Mesothelial cell of epicardium (in vitro differentiated cells): ENCODE measurements at regions not wholly inside any gene's neighbourhood (a gene's known extent, or its start where the extent isn't known, plus 50 kb on each side); places are given as distances from the start of the nearest gene placed in this dataset.

Experiments
- DNase-seq, 2 experiments: peaks; one replicate each; pipeline ENCODE4 v3.0.0; 2021; ENCODE audit warnings: low spot score in 2 of 2; ENCODE audit not compliant: unreplicated experiment in 2 of 2
- H3K27ac Mint-ChIP-seq: 2 replicates; pipeline ENCODE4 v1.8.0; 2021; ENCODE audit warnings: mixed read lengths
- H3K27me3 Mint-ChIP-seq: 2 replicates; pipeline ENCODE4 v1.8.0; 2021; ENCODE audit warnings: low read depth, mixed read lengths
- H3K36me3 Mint-ChIP-seq: 2 replicates; pipeline ENCODE4 v1.8.0; 2021; ENCODE audit warnings: mixed read lengths
- H3K4me1 Mint-ChIP-seq: 2 replicates; pipeline ENCODE4 v1.8.0; 2021; ENCODE audit warnings: mixed read lengths
- H3K4me3 Mint-ChIP-seq: 2 replicates; pipeline ENCODE4 v1.8.0; 2021; ENCODE audit warnings: mild to moderate bottlenecking, moderate library complexity, mixed read lengths
- H3K9me3 Mint-ChIP-seq: 2 replicates; pipeline ENCODE4 v1.8.0; 2021; ENCODE audit warnings: mixed read lengths
- TF ChIP-seq, protein P1 (sequence below): fragments of 200-600 bp; sonication (generic); IDR thresholded peaks from one replicate; pipeline ENCODE4 v1.5.0; 2021; ENCODE audit warnings: antibody characterized with exemption; ENCODE audit not compliant: unreplicated experiment

DNA sequence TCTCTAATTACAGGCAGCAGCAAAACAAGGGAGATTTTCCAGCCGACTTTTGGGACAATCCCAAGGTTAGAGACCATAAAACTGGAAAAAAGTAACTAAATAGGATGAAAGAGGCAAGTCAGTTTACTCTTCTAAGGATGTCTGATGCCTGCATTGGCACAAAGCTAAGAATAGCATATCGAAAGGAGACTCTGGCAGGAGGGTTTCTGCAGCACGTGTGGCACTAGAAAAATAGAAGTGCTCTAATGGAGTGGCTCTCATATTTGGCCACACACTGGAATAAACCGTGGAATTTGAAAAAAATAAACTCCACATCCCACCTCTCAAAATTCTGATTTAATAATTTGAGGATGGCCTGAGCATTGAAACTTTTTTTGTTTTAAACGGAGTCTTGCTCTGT, 77.2 kb upstream of the ARSJ start:
- H3K27me3 Mint-ChIP-seq: no peaks in the 10 kb centered on the region
- no peak for DNase-seq
- H3K4me3 Mint-ChIP-seq: no peak overlapping the region
- peaks cover 41% of the 10 kb centered on the region for H3K9me3 Mint-ChIP-seq
- H3K27ac Mint-ChIP-seq: no peak overlapping the region
- H3K36me3 Mint-ChIP-seq: peaks cover 4% of the 10 kb centered on the region
- no peaks in the 10 kb centered on the region for H3K4me1 Mint-ChIP-seq
- TF ChIP-seq, protein P1, sequence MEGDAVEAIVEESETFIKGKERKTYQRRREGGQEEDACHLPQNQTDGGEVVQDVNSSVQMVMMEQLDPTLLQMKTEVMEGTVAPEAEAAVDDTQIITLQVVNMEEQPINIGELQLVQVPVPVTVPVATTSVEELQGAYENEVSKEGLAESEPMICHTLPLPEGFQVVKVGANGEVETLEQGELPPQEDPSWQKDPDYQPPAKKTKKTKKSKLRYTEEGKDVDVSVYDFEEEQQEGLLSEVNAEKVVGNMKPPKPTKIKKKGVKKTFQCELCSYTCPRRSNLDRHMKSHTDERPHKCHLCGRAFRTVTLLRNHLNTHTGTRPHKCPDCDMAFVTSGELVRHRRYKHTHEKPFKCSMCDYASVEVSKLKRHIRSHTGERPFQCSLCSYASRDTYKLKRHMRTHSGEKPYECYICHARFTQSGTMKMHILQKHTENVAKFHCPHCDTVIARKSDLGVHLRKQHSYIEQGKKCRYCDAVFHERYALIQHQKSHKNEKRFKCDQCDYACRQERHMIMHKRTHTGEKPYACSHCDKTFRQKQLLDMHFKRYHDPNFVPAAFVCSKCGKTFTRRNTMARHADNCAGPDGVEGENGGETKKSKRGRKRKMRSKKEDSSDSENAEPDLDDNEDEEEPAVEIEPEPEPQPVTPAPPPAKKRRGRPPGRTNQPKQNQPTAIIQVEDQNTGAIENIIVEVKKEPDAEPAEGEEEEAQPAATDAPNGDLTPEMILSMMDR: no peak

DNA sequence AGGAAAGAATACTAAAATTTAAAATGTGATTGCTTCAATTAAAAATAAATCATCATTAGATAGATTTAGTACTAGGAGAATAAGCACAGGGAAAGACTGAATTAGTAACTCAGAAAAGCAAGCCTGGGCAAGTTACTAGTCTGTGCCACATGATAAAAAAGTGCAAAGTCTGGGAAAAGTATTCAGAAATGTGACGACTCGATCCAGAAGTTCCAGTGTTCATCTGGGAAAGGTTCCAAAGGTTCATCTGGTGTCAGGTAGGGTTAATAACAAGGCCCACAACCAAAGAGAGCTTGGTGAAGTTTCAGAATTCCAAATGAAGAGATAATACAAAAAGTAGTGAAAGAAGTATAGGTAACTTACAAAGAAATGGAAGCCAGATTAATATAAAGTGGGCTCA, 78.3 kb upstream of the ARSJ start:
- TF ChIP-seq, protein P1: no peak
- H3K36me3 Mint-ChIP-seq: peaks cover 4% of the 10 kb centered on the region
- H3K27me3 Mint-ChIP-seq: no peaks in the 10 kb centered on the region
- H3K9me3 Mint-ChIP-seq: peaks cover 41% of the 10 kb centered on the region
- H3K4me1 Mint-ChIP-seq: no peaks in the 10 kb centered on the region
- no peak for DNase-seq
- no peak overlapping the region for H3K4me3 Mint-ChIP-seq
- H3K27ac Mint-ChIP-seq: no peak overlapping the region

DNA sequence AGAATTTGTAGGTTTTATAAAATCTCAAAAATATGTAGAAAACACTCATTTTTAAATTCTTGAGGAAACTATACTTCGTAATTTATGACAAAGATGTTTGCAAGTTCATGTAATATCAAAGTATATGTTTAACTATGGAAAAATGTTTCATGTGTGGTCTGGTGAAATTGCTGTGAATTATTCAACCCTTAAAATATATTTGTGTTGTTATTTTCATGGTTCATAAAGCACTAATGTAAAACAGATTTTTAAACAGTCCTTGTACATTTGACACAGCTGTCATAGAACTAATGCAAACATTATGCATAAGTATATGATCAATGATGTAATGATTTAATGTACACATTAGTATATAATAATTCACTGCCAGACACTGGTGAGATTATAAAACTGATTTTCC, 83.1 kb upstream of the ARSJ start:
- TF ChIP-seq, protein P1: no peak
- Mint-ChIP-seq H3K4me1 (no peaks in the 10 kb centered on the region), H3K4me3 (no peak overlapping the region), H3K27me3 (no peaks in the 10 kb centered on the region), H3K36me3 (peaks cover 1% of the 10 kb centered on the region), H3K27ac (no peak overlapping the region), H3K9me3 (peaks cover 11% of the 10 kb centered on the region)
- no peak for DNase-seq

DNA sequence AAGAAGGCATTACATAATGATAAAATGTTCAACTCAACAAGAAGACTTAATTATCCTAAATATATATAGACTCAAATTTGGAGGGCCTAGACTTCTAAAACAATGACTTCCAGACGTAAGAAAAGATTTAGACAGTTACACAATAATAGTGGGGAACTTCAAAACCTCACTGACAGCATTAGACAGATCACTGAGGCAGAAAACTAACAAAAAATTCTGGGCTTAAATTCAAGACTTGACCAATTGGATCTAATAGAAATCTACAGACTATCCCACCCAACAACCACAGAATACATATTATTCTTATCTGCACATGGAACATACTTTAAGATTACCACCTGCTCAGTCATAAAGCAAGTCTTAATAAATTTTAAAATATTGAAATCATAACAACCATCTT, 93.3 kb upstream of the ARSJ start:
- H3K4me1 Mint-ChIP-seq: no peaks in the 10 kb centered on the region
- H3K27me3 Mint-ChIP-seq: no peaks in the 10 kb centered on the region
- no peak for DNase-seq
- H3K4me3 Mint-ChIP-seq: no peak overlapping the region
- TF ChIP-seq, protein P1: no peak
- peaks cover 46% of the 10 kb centered on the region for H3K9me3 Mint-ChIP-seq
- peaks cover 5% of the 10 kb centered on the region for H3K36me3 Mint-ChIP-seq
- H3K27ac Mint-ChIP-seq: no peak overlapping the region

DNA sequence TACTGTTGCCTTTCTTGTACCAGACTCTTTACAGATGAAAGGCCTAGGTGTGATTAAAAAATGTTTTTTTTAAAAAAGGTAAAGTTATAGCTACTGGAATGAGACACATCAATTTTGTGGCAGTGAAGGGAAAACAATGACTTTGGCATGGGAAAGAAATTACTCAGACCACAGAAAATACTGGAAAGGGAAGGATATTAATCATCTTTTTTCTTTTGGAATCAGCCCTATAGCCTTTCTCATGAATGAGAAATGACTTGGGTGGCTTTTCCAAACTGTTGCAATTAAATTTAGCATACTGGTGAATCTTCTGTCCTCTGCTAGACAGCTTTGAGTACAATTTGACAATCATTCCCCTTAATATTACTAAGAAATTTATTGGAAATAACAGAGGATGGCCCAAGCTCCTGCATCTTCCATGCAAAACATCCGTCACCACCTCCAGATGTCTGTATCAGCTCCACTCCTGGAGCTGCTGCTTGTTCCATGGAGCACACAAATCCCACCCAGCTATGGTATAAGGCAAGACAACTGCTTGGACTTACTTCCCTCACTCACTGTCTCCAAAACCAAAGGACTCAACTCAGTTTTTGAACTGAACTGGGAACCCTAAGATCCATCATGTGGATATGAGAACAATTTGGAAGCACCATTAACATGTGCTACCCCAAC, 97.6 kb upstream of the ARSJ start:
- TF ChIP-seq, protein P1: no peak
- no peak overlapping the region for H3K4me3 Mint-ChIP-seq
- DNase-seq: no peak
- peaks cover 37% of the 10 kb centered on the region for H3K9me3 Mint-ChIP-seq
- peaks cover 5% of the 10 kb centered on the region for H3K36me3 Mint-ChIP-seq
- H3K4me1 Mint-ChIP-seq: peaks cover 4% of the 10 kb centered on the region
- H3K27ac Mint-ChIP-seq: no peak overlapping the region
- no peaks in the 10 kb centered on the region for H3K27me3 Mint-ChIP-seq

DNA sequence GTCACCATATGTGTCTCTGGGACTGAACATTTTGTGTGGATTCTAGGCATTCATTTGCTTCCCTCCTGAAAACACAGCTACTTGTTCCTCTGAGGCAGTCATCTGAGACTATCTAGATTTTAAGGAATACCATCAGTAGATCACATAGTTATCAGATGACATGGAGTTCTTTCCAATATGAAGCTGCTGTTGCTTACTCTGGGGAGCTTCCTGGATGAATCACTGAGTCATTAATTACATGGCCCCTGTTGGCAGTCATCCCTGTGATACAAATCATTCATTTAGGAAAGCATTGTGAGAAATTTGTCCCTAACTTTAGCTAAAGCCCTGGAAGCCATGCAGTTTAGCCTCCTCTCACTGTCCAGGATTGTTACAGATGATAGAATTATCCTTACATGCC, 98.2 kb upstream of the ARSJ start:
- Mint-ChIP-seq H3K36me3 (peaks cover 5% of the 10 kb centered on the region), H3K27me3 (no peaks in the 10 kb centered on the region), H3K9me3 (peaks cover 33% of the 10 kb centered on the region), H3K4me3 (no peak overlapping the region), H3K4me1 (peaks cover 7% of the 10 kb centered on the region), H3K27ac (no peak overlapping the region)
- DNase-seq: no peak
- TF ChIP-seq, protein P1: no peak
